ENCODE measurements at regions not wholly inside any gene's neighbourhood (a gene's known extent, or its start where the extent isn't known, plus 50 kb on each side); places are given as distances from the start of the nearest gene placed in this dataset.

GRCh38 chr12:123097561-123098084 is 53.3 kb downstream of the PITPNM2 start (continued):
- TF ChIP-seq ZNF331 (CRISPR knock-in tag; IDR thresholded peaks at IDR 0.05; ENCODE audit: low read depth) (no peak), ZNF462 (CRISPR knock-in tag; IDR thresholded peaks at IDR 0.05) (no peak), ZNF114 (CRISPR knock-in tag; IDR thresholded peaks at IDR 0.05) (no peak), CREB1 (CRISPR knock-in tag; IDR thresholded peaks at IDR 0.05; ENCODE audit: low read depth) (no peak)

GRCh38 chr12:123096741-123097140 is 54.1 kb downstream of the PITPNM2 start:
- Histone ChIP-seq H3K4me2 (no peak overlapping the region), H3K79me2 (replicated peaks; ENCODE audit: insufficient read depth) (no peaks in the 10 kb centered on the region), H2AFZ (no peak overlapping the region), H3K27me3 (ENCODE audit: insufficient read depth) (no peaks in the 10 kb centered on the region), H3K4me3 (no peak overlapping the region), H3K9me2 (ENCODE audit: insufficient read depth) (no peaks in the 10 kb centered on the region), H3K36me3 (ENCODE audit: insufficient read depth) (no peaks in the 10 kb centered on the region), H4K20me1 (replicated peaks; ENCODE audit: insufficient read depth) (no peaks in the 10 kb centered on the region), H3K4me1 (ENCODE audit: insufficient read depth) (peaks cover 9% of the 10 kb centered on the region), H3K27ac (ENCODE audit: low read depth) (no peak overlapping the region), H3F3A (replicated peaks; ENCODE audit: low read depth) (no peaks in the 10 kb centered on the region)
- Mint-ChIP-seq H3K36me3 (ENCODE audit: low read depth) (no peaks in the 10 kb centered on the region), H3K9me3 (no peaks in the 10 kb centered on the region), H3K27me3 (ENCODE audit: insufficient read depth, low read depth, poor library complexity) (peaks cover 9% of the 10 kb centered on the region), H3K27ac (no peak overlapping the region), H3K4me1 (peaks cover 10% of the 10 kb centered on the region), H3K4me3 (no peak overlapping the region)
- no peak for ATAC-seq
- TF ChIP-seq NANOG (IDR thresholded peaks at IDR 0.05; ENCODE audit: borderline replicate concordance) (no peak), ETS1 (IDR thresholded peaks at IDR 0.05) (no peak), EZH2 (IDR thresholded peaks at IDR 0.05; ENCODE audit: low read depth, unreplicated experiment) (no peak), ZNF114 (CRISPR knock-in tag; IDR thresholded peaks at IDR 0.05) (no peak)
- DNase-seq (ENCODE audit: low spot score): no peak
